ENCODE measurements at regions not wholly inside any gene's neighbourhood (a gene's known extent, or its start where the extent isn't known, plus 50 kb on each side); places are given as distances from the start of the nearest gene placed in this dataset.

GRCh38 chr2:21257621-21258020 lies 133.9 kb downstream of the TDRD15 start:
- no peak for TF ChIP-seq TCF7 (CRISPR knock-in tag; IDR thresholded peaks at IDR 0.05; ENCODE audit: low read depth)
- TF ChIP-seq FOXJ3 (CRISPR knock-in tag; IDR thresholded peaks at IDR 0.05; ENCODE audit: borderline replicate concordance) = no peak
- TF ChIP-seq CBFB (CRISPR knock-in tag; IDR thresholded peaks at IDR 0.05; ENCODE audit: low read depth) = no peak
- TF ChIP-seq HMGA2 (CRISPR knock-in tag; IDR thresholded peaks at IDR 0.05) = no peak
- no peak for TF ChIP-seq CTCF (IDR thresholded peaks at IDR 0.05)
- TF ChIP-seq PRDM15 (CRISPR knock-in tag; IDR thresholded peaks at IDR 0.05) = no peak
- TF ChIP-seq E2F1 (CRISPR knock-in tag; IDR thresholded peaks at IDR 0.05) = no peak
- TF ChIP-seq CREB1 (CRISPR knock-in tag; IDR thresholded peaks at IDR 0.05) = no peak
- no peak for TF ChIP-seq TEAD4 (CRISPR knock-in tag; IDR thresholded peaks at IDR 0.05)
- TF ChIP-seq CREM (CRISPR knock-in tag; IDR thresholded peaks at IDR 0.05) = no peak

Data from WTC11 (cell line).